HG03196 (cell line): ENCODE measurements at regions not wholly inside any gene's neighbourhood (a gene's known extent, or its start where the extent isn't known, plus 50 kb on each side); places are given as distances from the start of the nearest gene placed in this dataset.

Experiments used
- ATAC-seq: cut with Tn5 transposase; IDR thresholded peaks from one replicate; pipeline ENCODE4 v1.9.1; 2021; ENCODE audit not compliant: unreplicated experiment

GRCh38 chr7:16026253-16027020 lies 340.0 kb upstream of the MEOX2 start:
- no peak for ATAC-seq

GRCh38 chr7:16025696-16026095 lies 339.2 kb upstream of the MEOX2 start:
- ATAC-seq, result no peak

GRCh38 chr7:16023503-16023902 lies 337.0 kb upstream of the MEOX2 start:
- ATAC-seq, result no peak

GRCh38 chr7:16023046-16023445 lies 336.6 kb upstream of the MEOX2 start:
- no peak for ATAC-seq

GRCh38 chr7:16021851-16022250 lies 335.4 kb upstream of the MEOX2 start:
- no peak for ATAC-seq

- ATAC-seq, result no peak
These were observed 329.5 kb upstream of the MEOX2 start for GRCh38 chr7:16015981-16016380.

GRCh38 chr7:16014031-16014430 lies 327.5 kb upstream of the MEOX2 start:
- ATAC-seq, result no peak

GRCh38 chr7:16007911-16008310 lies 321.4 kb upstream of the MEOX2 start:
- ATAC-seq, result no peak

- no peak for ATAC-seq
These were observed 318.2 kb upstream of the MEOX2 start for GRCh38 chr7:16004702-16005101.

- no peak for ATAC-seq
These were observed 315.0 kb upstream of the MEOX2 start for GRCh38 chr7:16001477-16001876.

GRCh38 chr7:15998617-15999016 lies 312.1 kb upstream of the MEOX2 start:
- ATAC-seq, result no peak

- no peak for ATAC-seq
These were observed 308.5 kb upstream of the MEOX2 start for GRCh38 chr7:15995027-15995426.

- ATAC-seq, result no peak
These were observed 302.7 kb upstream of the MEOX2 start for GRCh38 chr7:15989194-15989593.

GRCh38 chr7:15985587-15986384 lies 299.3 kb upstream of the MEOX2 start:
- ATAC-seq, result no peak

- no peak for ATAC-seq
These were observed 291.2 kb upstream of the MEOX2 start for GRCh38 chr7:15977663-15978062.

GRCh38 chr7:15972862-15973275 lies 286.4 kb upstream of the MEOX2 start:
- no peak for ATAC-seq

- no peak for ATAC-seq
These were observed 281.1 kb upstream of the MEOX2 start for GRCh38 chr7:15967551-15967950.

GRCh38 chr7:15967121-15967520 lies 280.6 kb upstream of the MEOX2 start:
- ATAC-seq, result no peak

GRCh38 chr7:15963206-15963605 lies 276.7 kb upstream of the MEOX2 start:
- ATAC-seq, result no peak

- no peak for ATAC-seq
These were observed 268.3 kb upstream of the MEOX2 start for GRCh38 chr7:15954671-15955354.

- no peak for ATAC-seq
These were observed 263.8 kb upstream of the MEOX2 start for GRCh38 chr7:15950299-15950698.

GRCh38 chr7:15947754-15948153 lies 261.3 kb upstream of the MEOX2 start:
- no peak for ATAC-seq
